NCI-H446 (cell line): ENCODE measurements at regions not wholly inside any gene's neighbourhood (a gene's known extent, or its start where the extent isn't known, plus 50 kb on each side); places are given as distances from the start of the nearest gene placed in this dataset.
"Not testable (repeated sequence)": the region's sequence is repeated elsewhere in the genome, so short reads cannot be mapped to it uniquely, and the experiment has no call there.

Experiments
- DNase-seq, 2 experiments: peaks; one replicate each; lab custom pipeline; 2025; lab: John Stamatoyannopoulos, UW

- DNase-seq, result no peak
These were observed 440.9 kb upstream of the GRM3 start for GRCh38 chr7:86202833-86203232.

- DNase-seq, result no peak
These were observed 441.9 kb upstream of the GRM3 start for GRCh38 chr7:86201767-86202166.

GRCh38 chr7:86199881-86200614, 443.7 kb upstream of the GRM3 start:
- no peak for DNase-seq

- no peak for DNase-seq
These were observed 453.4 kb upstream of the GRM3 start for GRCh38 chr7:86190351-86190750.

- no peak for DNase-seq
These were observed 462.2 kb upstream of the GRM3 start for GRCh38 chr7:86181474-86181873.

GRCh38 chr7:86164827-86165226, 478.9 kb upstream of the GRM3 start:
- no peak for DNase-seq

GRCh38 chr7:86158111-86158510, 485.6 kb upstream of the GRM3 start:
- DNase-seq, result no peak

GRCh38 chr7:86155623-86156022, 488.1 kb upstream of the GRM3 start:
- no peak for DNase-seq

GRCh38 chr7:86152926-86153325, 490.8 kb upstream of the GRM3 start:
- DNase-seq, result no peak

- DNase-seq, result no peak
These were observed 494.6 kb upstream of the GRM3 start for GRCh38 chr7:86149024-86149665.

GRCh38 chr7:86148501-86148900, 495.2 kb upstream of the GRM3 start:
- DNase-seq, result no peak

- no peak for DNase-seq
These were observed 506.4 kb upstream of the GRM3 start for GRCh38 chr7:86137343-86137742.

- no peak for DNase-seq
These were observed 513.4 kb upstream of the GRM3 start for GRCh38 chr7:86130268-86130667.

GRCh38 chr7:86123476-86123875, 520.2 kb upstream of the GRM3 start:
- no peak for DNase-seq

GRCh38 chr7:86094166-86094669, 549.5 kb upstream of the GRM3 start:
- DNase-seq, result no peak

- no peak for DNase-seq
These were observed 552.3 kb upstream of the GRM3 start for GRCh38 chr7:86091369-86091768.

GRCh38 chr7:86089455-86089854, 554.3 kb upstream of the GRM3 start:
- no peak for DNase-seq

- DNase-seq, result not testable (repeated sequence)
These were observed 579.1 kb upstream of the GRM3 start for GRCh38 chr7:86064572-86064971.

GRCh38 chr7:86058649-86059048, 585.1 kb upstream of the GRM3 start:
- no peak for DNase-seq

- DNase-seq, result no peak
These were observed 592.8 kb upstream of the GRM3 start for GRCh38 chr7:86050918-86051317.

- DNase-seq, result no peak
These were observed 593.8 kb upstream of the GRM3 start for GRCh38 chr7:86049910-86050309.

GRCh38 chr7:86045197-86045596, 598.5 kb upstream of the GRM3 start:
- DNase-seq, result not testable (repeated sequence)

- no peak for DNase-seq
These were observed 617.9 kb upstream of the GRM3 start for GRCh38 chr7:86025807-86026206.

GRCh38 chr7:86013662-86014061, 630.0 kb upstream of the GRM3 start:
- no peak for DNase-seq
